Hepatocyte (in vitro differentiated cells): ENCODE measurements at regions not wholly inside any gene's neighbourhood (a gene's known extent, or its start where the extent isn't known, plus 50 kb on each side); places are given as distances from the start of the nearest gene placed in this dataset.

Experiments
- DNase-seq: peaks from one replicate; pipeline ENCODE4 v3.0.0-alpha.2; 2016; ENCODE audit warnings: low spot score
- H2AFZ ChIP-seq: fragments of 200-600 bp; sonication (generic); 2 replicates; pipeline ENCODE4 v1.6.0; 2016; ENCODE audit warnings: antibody characterized with exemption, mild to moderate bottlenecking
- H3K27ac ChIP-seq: fragments of 200-600 bp; sonication (generic); 2 replicates; pipeline ENCODE4 v1.5.1; 2016; ENCODE audit warnings: mild to moderate bottlenecking
- H3K27me3 ChIP-seq: fragments of 200-600 bp; sonication (generic); 2 replicates; pipeline ENCODE4 v1.6.1; 2016
- H3K36me3 ChIP-seq: fragments of 200-600 bp; sonication (generic); replicated peaks from 2 replicates; pipeline ENCODE4 v1.5.1; 2016; ENCODE audit warnings: low read depth; ENCODE audit not compliant: insufficient read depth
- H3K4me1 ChIP-seq: fragments of 200-600 bp; sonication (generic); 2 replicates; pipeline ENCODE4 v1.5.1; 2016; ENCODE audit warnings: mild to moderate bottlenecking, moderate library complexity; ENCODE audit not compliant: insufficient read depth
- H3K4me2 ChIP-seq: fragments of 200-600 bp; sonication (generic); 2 replicates; pipeline ENCODE4 v1.6.0; 2016
- H3K4me3 ChIP-seq: fragments of 200-600 bp; sonication (generic); 2 replicates; pipeline ENCODE4 v1.5.1; 2016; ENCODE audit warnings: mild to moderate bottlenecking
- H3K79me2 ChIP-seq: fragments of 200-600 bp; sonication (generic); 2 replicates; pipeline ENCODE4 v1.6.0; 2017; ENCODE audit warnings: mild to moderate bottlenecking
- H3K9me2 ChIP-seq: fragments of 200-600 bp; sonication (generic); replicated peaks from 2 replicates; pipeline ENCODE4 v1.6.0; 2017; ENCODE audit warnings: mild to moderate bottlenecking; ENCODE audit not compliant: insufficient read depth
- H3K9me3 ChIP-seq: fragments of 200-600 bp; sonication (generic); 2 replicates; pipeline ENCODE4 v1.5.1; 2016; ENCODE audit warnings: low read depth, mild to moderate bottlenecking
- H4K20me1 ChIP-seq: fragments of 200-600 bp; sonication (generic); 2 replicates; pipeline ENCODE4 v1.6.0; 2016; ENCODE audit warnings: mild to moderate bottlenecking; ENCODE audit not compliant: insufficient read depth, poor library complexity, severe bottlenecking
- EZH2 ChIP-seq: fragments of 200-600 bp; sonication (generic); IDR thresholded peaks from 2 replicates; pipeline ENCODE4 v1.6.1; 2016; ENCODE audit warnings: antibody characterized with exemption, mild to moderate bottlenecking, borderline replicate concordance
- EZH2phosphoT487 ChIP-seq: fragments of 200-600 bp; sonication (generic); IDR thresholded peaks from one replicate; pipeline ENCODE4 v1.6.1; 2018; ENCODE audit warnings: antibody characterized with exemption, mild to moderate bottlenecking, low read depth, moderate library complexity; ENCODE audit not compliant: unreplicated experiment, severe bottlenecking
- WGBS: methylation state at CpG from one replicate; pipeline ENCODE4 v1.1.6; 2016; ENCODE audit warnings: low lambda C conversion rate; ENCODE audit errors: missing lambda C conversion rate; 5-methylcytosine and 5-hydroxymethylcytosine counted together
- TF ChIP-seq, protein P1 (sequence below): fragments of 200-600 bp; sonication (generic); IDR thresholded peaks from 2 replicates; pipeline ENCODE4 v1.5.1; 2016; ENCODE audit warnings: antibody characterized with exemption, mild to moderate bottlenecking; ENCODE audit not compliant: poor library complexity

DNA sequence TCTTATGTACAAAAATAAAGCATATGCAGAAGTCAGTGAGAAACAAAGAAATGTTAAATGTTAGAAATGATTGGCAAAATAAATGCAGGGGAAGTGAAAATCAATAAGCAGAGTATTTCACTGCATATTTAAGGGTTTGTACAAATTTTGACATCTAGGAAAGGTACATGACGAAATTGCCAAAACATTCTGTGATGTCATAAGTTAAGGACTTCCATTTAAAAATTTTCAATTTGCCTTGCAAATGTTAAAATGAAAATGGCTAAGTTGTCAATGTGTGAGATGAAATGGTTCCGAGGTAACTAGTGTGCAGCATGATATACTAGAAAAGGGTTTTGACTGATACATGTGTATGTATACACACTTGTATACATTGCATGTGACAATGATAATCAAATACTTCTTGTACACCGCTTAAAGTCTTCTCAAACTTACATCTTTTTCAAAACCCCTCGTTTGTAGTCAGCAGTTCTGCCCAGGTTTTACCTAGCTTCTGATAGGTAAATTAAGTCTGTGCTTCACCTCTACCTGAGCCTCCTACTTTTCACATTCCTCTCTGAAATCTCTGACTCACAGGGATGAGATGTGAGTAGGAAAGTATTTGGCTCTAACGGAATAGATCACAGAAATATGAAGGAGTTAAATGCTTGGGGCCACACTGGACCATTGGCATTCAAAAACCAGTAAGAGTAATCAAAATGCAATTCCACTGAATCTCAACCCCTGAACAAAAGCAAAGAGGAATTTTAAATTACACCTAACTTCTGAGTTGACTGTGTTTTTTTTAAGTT lies 442.4 kb upstream of the FOXG1 start:
- Histone ChIP-seq H3K9me2 (no peaks in the 10 kb centered on the region), H3K9me3 (no peaks in the 10 kb centered on the region), H3K27ac (no peak overlapping the region), H3K27me3 (no peaks in the 10 kb centered on the region), H4K20me1 (no peaks in the 10 kb centered on the region), H3K4me3 (no peak overlapping the region), H3K4me2 (no peak overlapping the region), H3K4me1 (no peaks in the 10 kb centered on the region), H2AFZ (no peak overlapping the region), H3K36me3 (no peaks in the 10 kb centered on the region), H3K79me2 (no peaks in the 10 kb centered on the region)
- no peak for DNase-seq
- TF ChIP-seq, protein P1, sequence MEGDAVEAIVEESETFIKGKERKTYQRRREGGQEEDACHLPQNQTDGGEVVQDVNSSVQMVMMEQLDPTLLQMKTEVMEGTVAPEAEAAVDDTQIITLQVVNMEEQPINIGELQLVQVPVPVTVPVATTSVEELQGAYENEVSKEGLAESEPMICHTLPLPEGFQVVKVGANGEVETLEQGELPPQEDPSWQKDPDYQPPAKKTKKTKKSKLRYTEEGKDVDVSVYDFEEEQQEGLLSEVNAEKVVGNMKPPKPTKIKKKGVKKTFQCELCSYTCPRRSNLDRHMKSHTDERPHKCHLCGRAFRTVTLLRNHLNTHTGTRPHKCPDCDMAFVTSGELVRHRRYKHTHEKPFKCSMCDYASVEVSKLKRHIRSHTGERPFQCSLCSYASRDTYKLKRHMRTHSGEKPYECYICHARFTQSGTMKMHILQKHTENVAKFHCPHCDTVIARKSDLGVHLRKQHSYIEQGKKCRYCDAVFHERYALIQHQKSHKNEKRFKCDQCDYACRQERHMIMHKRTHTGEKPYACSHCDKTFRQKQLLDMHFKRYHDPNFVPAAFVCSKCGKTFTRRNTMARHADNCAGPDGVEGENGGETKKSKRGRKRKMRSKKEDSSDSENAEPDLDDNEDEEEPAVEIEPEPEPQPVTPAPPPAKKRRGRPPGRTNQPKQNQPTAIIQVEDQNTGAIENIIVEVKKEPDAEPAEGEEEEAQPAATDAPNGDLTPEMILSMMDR: no peak
- TF ChIP-seq EZH2 (no peak), EZH2phosphoT487 (no peak)
- 83% methylated on average over 5 of the region's 5 CpGs for WGBS

DNA sequence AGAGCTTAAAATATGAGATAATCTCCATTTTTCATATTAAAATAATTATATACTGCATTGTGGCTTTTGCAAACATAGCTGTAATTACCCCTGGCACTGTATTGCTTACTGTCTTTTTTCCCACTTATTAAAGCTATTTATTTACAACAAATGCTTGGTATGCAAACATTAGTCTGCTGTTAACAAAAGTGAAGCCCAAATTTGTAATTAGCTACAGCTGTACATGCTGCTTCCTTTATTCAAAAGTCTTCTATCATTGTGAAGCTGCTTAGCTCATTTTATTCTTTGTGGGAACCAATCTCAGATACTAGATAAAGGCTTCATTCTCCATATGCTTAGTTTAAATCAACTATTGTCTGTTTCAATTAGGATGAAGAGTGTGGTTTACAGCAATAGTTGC lies 425.8 kb upstream of the FOXG1 start:
- H3K4me2 ChIP-seq: no peak overlapping the region
- DNase-seq: no peak
- H3K36me3 ChIP-seq: no peaks in the 10 kb centered on the region
- no peaks in the 10 kb centered on the region for H3K4me1 ChIP-seq
- no peaks in the 10 kb centered on the region for H3K9me3 ChIP-seq
- H4K20me1 ChIP-seq: no peaks in the 10 kb centered on the region
- no peak overlapping the region for H2AFZ ChIP-seq
- TF ChIP-seq, protein P1: no peak
- TF ChIP-seq EZH2phosphoT487: no peak
- no peak for TF ChIP-seq EZH2
- no peaks in the 10 kb centered on the region for H3K79me2 ChIP-seq
- no peaks in the 10 kb centered on the region for H3K9me2 ChIP-seq
- H3K27ac ChIP-seq: no peak overlapping the region
- no peak overlapping the region for H3K4me3 ChIP-seq
- no peaks in the 10 kb centered on the region for H3K27me3 ChIP-seq

DNA sequence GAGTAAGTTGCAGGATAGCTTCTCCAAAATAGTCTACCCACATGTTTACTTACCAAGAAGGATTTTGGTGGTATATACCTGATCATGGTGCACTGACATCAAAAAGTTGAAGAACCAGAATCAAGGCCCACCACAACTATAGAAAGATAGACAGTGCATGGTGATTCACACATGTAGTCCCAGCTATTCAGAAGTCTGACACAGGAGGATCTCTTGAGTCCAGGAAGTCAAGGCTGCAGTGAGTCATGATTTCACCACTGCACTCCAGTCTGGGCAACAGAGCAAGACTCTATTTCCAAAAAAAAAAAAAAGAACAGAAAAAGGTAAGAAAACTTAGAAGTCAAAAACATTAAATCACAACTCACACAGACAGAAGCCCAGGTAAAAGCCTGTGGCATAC lies 422.2 kb upstream of the FOXG1 start:
- Histone ChIP-seq H3K4me2 (no peak overlapping the region), H3K79me2 (no peaks in the 10 kb centered on the region), H3K9me3 (no peaks in the 10 kb centered on the region), H2AFZ (no peak overlapping the region), H3K4me1 (no peaks in the 10 kb centered on the region), H4K20me1 (no peaks in the 10 kb centered on the region), H3K27me3 (no peaks in the 10 kb centered on the region), H3K4me3 (no peak overlapping the region), H3K9me2 (no peaks in the 10 kb centered on the region), H3K27ac (no peak overlapping the region), H3K36me3 (no peaks in the 10 kb centered on the region)
- no peak for DNase-seq
- TF ChIP-seq EZH2phosphoT487 (no peak), EZH2 (no peak)
- TF ChIP-seq, protein P1: no peak

DNA sequence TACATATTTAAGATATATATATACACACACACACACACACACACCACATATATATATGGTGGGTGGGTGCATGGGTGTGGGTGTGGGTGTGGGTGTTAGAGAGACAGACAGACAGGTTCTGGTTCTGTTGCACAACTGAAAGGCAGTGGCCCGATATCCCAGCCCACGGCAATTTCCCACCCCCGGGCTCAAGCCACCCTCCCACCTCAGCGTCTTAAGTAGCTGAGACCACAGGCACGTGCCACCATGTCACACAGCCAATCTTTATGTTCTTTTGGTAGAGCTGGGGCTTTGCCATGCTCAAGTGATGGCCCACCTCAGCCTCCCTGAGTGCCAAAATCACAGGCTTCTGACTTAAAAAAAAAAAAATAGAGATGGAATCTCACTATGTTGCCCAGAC lies 417.8 kb upstream of the FOXG1 start:
- Histone ChIP-seq H3K4me1 (no peaks in the 10 kb centered on the region), H3K79me2 (no peaks in the 10 kb centered on the region), H3K4me2 (no peak overlapping the region), H3K4me3 (no peak overlapping the region), H3K9me3 (no peaks in the 10 kb centered on the region), H3K36me3 (no peaks in the 10 kb centered on the region), H2AFZ (no peak overlapping the region), H4K20me1 (no peaks in the 10 kb centered on the region), H3K27me3 (no peaks in the 10 kb centered on the region), H3K27ac (no peak overlapping the region), H3K9me2 (no peaks in the 10 kb centered on the region)
- 94% methylated on average over 4 of the region's 5 CpGs for WGBS
- TF ChIP-seq, protein P1: no peak
- no peak for TF ChIP-seq EZH2phosphoT487
- no peak for TF ChIP-seq EZH2
- DNase-seq: no peak
